HEK293 (cell line): ENCODE measurements at regions not wholly inside any gene's neighbourhood (a gene's known extent, or its start where the extent isn't known, plus 50 kb on each side); places are given as distances from the start of the nearest gene placed in this dataset.

Experiments used
- CTCF ChIA-PET: fragments of 350-600 bp; formaldehyde crosslinking; extraction: SDS; loops from one replicate; lab custom pipeline; 2021; ENCODE audit warnings: antibody characterized with exemption; lab: Yijun Ruan, JAX
- POLR2A ChIA-PET: fragments of 300-600 bp; formaldehyde crosslinking; extraction: SDS; loops from one replicate; lab custom pipeline; 2020; ENCODE audit warnings: antibody characterized with exemption, inconsistent platforms; lab: Yijun Ruan, JAX
- H3K27ac ChIP-seq: fragments of 200-500 bp; sonication (Bioruptor generic); 2 replicates; pipeline ENCODE4 v1.5.1; 2014; ENCODE audit warnings: low read depth, low read length, control low read depth, inconsistent platforms; ENCODE audit errors: extremely low read depth
- H3K36me3 ChIP-seq, 2 experiments: fragments of 200-500 bp in 1 of 2; sonication (Bioruptor generic) in 1 of 2; 1 replicate in 1 of 2; 2 replicates in 1 of 2; pipeline ENCODE4 v1.5.1; 2014 to 2017; ENCODE audit warnings: inconsistent platforms in 2 of 2, low read length in 2 of 2; ENCODE audit not compliant: control insufficient read depth in 2 of 2, insufficient read depth in 1 of 2
- H3K4me1 ChIP-seq: fragments of 200-500 bp; sonication (Bioruptor generic); 2 replicates; pipeline ENCODE4 v1.5.1; 2014; ENCODE audit warnings: mild to moderate bottlenecking, low read length, inconsistent platforms; ENCODE audit not compliant: control insufficient read depth, insufficient read depth
- H3K4me3 ChIP-seq: 2 replicates; pipeline ENCODE4 v1.5.1; 2011; ENCODE audit warnings: low read depth, mild to moderate bottlenecking, control low read depth, low read length, moderate library complexity
- H3K9me3 ChIP-seq: fragments of 200-500 bp; sonication (Bioruptor generic); 2 replicates; pipeline ENCODE4 v1.5.1; 2014; ENCODE audit warnings: low read depth, low read length, inconsistent platforms; ENCODE audit not compliant: control insufficient read depth, insufficient read depth
- KLF8 ChIP-seq: fragments of 450-650 bp; formaldehyde crosslinking; IDR thresholded peaks from 2 replicates; pipeline ENCODE4 v1.5.1; 2016; ENCODE audit warnings: missing biosample characterization, missing genetic modification characterization
- SCRT1 ChIP-seq: fragments of 450-650 bp; formaldehyde crosslinking; IDR thresholded peaks from 2 replicates; pipeline ENCODE4 v1.5.1; 2016; ENCODE audit warnings: missing biosample characterization, missing genetic modification characterization, borderline replicate concordance
- SCRT2 ChIP-seq: fragments of 450-650 bp; formaldehyde crosslinking; IDR thresholded peaks from 2 replicates; pipeline ENCODE4 v1.5.1; 2016; ENCODE audit warnings: missing biosample characterization, missing genetic modification characterization
- TCF7L2 ChIP-seq: IDR thresholded peaks from 2 replicates; pipeline ENCODE4 v1.6.1; 2011; ENCODE audit warnings: low read depth, mild to moderate bottlenecking, inconsistent platforms, low read length, moderate library complexity, borderline replicate concordance
- YY1 ChIP-seq: fragments of 450-650 bp; formaldehyde crosslinking; IDR thresholded peaks from 2 replicates; pipeline ENCODE4 v1.5.1; 2018; ENCODE audit warnings: missing biosample characterization, missing genetic modification characterization
- ZBTB21 ChIP-seq: fragments of 450-650 bp; formaldehyde crosslinking; IDR thresholded peaks from 2 replicates; pipeline ENCODE4 v1.5.1; 2017; ENCODE audit warnings: missing biosample characterization, missing genetic modification characterization
- ZBTB48 ChIP-seq: fragments of 450-650 bp; formaldehyde crosslinking; IDR thresholded peaks from 2 replicates; pipeline ENCODE4 v1.5.1; 2016; ENCODE audit warnings: missing biosample characterization, missing genetic modification characterization
- ZIC2 ChIP-seq: fragments of 450-650 bp; formaldehyde crosslinking; IDR thresholded peaks from 2 replicates; pipeline ENCODE4 v1.5.1; 2016; ENCODE audit warnings: missing biosample characterization, missing genetic modification characterization
- ZNF184 ChIP-seq: fragments of 450-650 bp; IDR thresholded peaks from 2 replicates; pipeline ENCODE4 v1.5.1; 2018; ENCODE audit warnings: missing biosample characterization, mild to moderate bottlenecking, missing genetic modification characterization
- ZNF2 ChIP-seq: fragments of 450-650 bp; formaldehyde crosslinking; IDR thresholded peaks from 2 replicates; pipeline ENCODE4 v1.5.1; 2016; ENCODE audit warnings: missing biosample characterization, missing genetic modification characterization
- ZNF274 ChIP-seq, 2 experiments: fragments of 200-500 bp in 1 of 2; fragments of 450-650 bp in 1 of 2; sonication (Bioruptor generic) in 1 of 2; formaldehyde crosslinking in 1 of 2; IDR thresholded peaks; 2 replicates each; pipeline versions ENCODE4 v1.5.1 to v1.6.1; 2014 to 2016; ENCODE audit warnings: borderline replicate concordance in 1 of 2, inconsistent platforms in 1 of 2, low read length in 1 of 2, missing biosample characterization in 1 of 2, missing genetic modification characterization in 1 of 2
- ZNF311 ChIP-seq: fragments of 450-650 bp; formaldehyde crosslinking; IDR thresholded peaks from 2 replicates; pipeline ENCODE4 v1.5.1; 2017; ENCODE audit warnings: missing biosample characterization, missing genetic modification characterization, borderline replicate concordance
- ZNF423 ChIP-seq: fragments of 450-650 bp; formaldehyde crosslinking; IDR thresholded peaks from 2 replicates; pipeline ENCODE4 v1.5.1; 2016; ENCODE audit warnings: missing biosample characterization, missing genetic modification characterization
- ZNF558 ChIP-seq: fragments of 450-650 bp; formaldehyde crosslinking; IDR thresholded peaks from 2 replicates; pipeline ENCODE4 v1.5.1; 2016; ENCODE audit warnings: missing biosample characterization, missing genetic modification characterization
- ZNF600 ChIP-seq: fragments of 450-650 bp; formaldehyde crosslinking; IDR thresholded peaks from 2 replicates; pipeline ENCODE4 v1.5.1; 2016; ENCODE audit warnings: missing biosample characterization, missing genetic modification characterization
- ZNF624 ChIP-seq: fragments of 450-650 bp; formaldehyde crosslinking; IDR thresholded peaks from 2 replicates; pipeline ENCODE4 v1.5.1; 2017; ENCODE audit warnings: missing biosample characterization, missing genetic modification characterization
- ZNF629 ChIP-seq: fragments of 450-650 bp; formaldehyde crosslinking; IDR thresholded peaks from 2 replicates; pipeline ENCODE4 v1.5.1; 2017; ENCODE audit warnings: missing biosample characterization, missing genetic modification characterization
- ZNF654 ChIP-seq: fragments of 450-650 bp; formaldehyde crosslinking; IDR thresholded peaks from 2 replicates; pipeline ENCODE4 v1.5.1; 2016; ENCODE audit warnings: low read depth, missing biosample characterization, missing genetic modification characterization
- ZNF701 ChIP-seq: fragments of 450-650 bp; formaldehyde crosslinking; IDR thresholded peaks from 2 replicates; pipeline ENCODE4 v1.5.1; 2016; ENCODE audit warnings: missing biosample characterization, missing genetic modification characterization
- ZNF843 ChIP-seq: fragments of 450-650 bp; formaldehyde crosslinking; IDR thresholded peaks from 2 replicates; pipeline ENCODE4 v1.5.1; 2016; ENCODE audit warnings: missing biosample characterization, missing genetic modification characterization
- TF ChIP-seq, protein P1 (sequence below): fragments of 450-650 bp; formaldehyde crosslinking; IDR thresholded peaks from 2 replicates; pipeline ENCODE4 v1.5.1; 2016; ENCODE audit warnings: missing biosample characterization, missing genetic modification characterization, low read depth
- TF ChIP-seq, protein P2 (sequence below): fragments of 450-650 bp; formaldehyde crosslinking; IDR thresholded peaks from 2 replicates; pipeline ENCODE4 v1.5.1; 2016; ENCODE audit warnings: missing biosample characterization, missing genetic modification characterization
- TF ChIP-seq, protein P3 (sequence below): fragments of 450-650 bp; IDR thresholded peaks from 2 replicates; pipeline ENCODE4 v1.5.1; 2018; ENCODE audit warnings: missing biosample characterization, missing genetic modification characterization

DNA sequence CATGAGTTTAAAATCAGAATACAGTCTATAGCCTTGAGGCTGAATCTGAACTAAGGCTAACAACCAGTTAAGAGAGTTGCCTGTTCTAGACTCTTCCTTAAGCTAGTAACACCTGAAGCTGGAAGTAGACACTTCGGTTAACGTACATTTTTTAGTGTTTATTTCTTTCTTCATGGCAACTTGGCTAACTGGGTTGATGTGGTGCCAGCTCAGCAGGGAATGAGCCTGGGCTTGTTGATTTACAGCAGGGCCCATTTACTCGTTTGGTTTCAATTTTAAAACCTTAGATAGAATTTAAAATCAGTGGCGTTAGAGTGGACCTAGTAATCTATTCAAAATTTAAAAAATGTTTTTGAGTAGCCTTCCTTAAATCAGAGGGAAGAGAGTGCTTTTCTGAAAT, 137.6 kb upstream of the ESX1 start:
- ChIA-PET POLR2A (no interaction called here), CTCF (no interaction called here)
- no peaks in the 10 kb centered on the region for H3K36me3 ChIP-seq
- H3K4me3 ChIP-seq: no peak overlapping the region
- no peak overlapping the region for H3K27ac ChIP-seq
- H3K4me1 ChIP-seq: no peaks in the 10 kb centered on the region
- TF ChIP-seq, protein P1, sequence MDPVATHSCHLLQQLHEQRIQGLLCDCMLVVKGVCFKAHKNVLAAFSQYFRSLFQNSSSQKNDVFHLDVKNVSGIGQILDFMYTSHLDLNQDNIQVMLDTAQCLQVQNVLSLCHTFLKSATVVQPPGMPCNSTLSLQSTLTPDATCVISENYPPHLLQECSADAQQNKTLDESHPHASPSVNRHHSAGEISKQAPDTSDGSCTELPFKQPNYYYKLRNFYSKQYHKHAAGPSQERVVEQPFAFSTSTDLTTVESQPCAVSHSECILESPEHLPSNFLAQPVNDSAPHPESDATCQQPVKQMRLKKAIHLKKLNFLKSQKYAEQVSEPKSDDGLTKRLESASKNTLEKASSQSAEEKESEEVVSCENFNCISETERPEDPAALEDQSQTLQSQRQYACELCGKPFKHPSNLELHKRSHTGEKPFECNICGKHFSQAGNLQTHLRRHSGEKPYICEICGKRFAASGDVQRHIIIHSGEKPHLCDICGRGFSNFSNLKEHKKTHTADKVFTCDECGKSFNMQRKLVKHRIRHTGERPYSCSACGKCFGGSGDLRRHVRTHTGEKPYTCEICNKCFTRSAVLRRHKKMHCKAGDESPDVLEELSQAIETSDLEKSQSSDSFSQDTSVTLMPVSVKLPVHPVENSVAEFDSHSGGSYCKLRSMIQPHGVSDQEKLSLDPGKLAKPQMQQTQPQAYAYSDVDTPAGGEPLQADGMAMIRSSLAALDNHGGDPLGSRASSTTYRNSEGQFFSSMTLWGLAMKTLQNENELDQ (tag by site-specific recombination): no peak
- TF ChIP-seq ZNF600 (tag by site-specific recombination) (no peak), ZNF311 (tag by site-specific recombination) (no peak)
- no peaks in the 10 kb centered on the region for H3K9me3 ChIP-seq

DNA sequence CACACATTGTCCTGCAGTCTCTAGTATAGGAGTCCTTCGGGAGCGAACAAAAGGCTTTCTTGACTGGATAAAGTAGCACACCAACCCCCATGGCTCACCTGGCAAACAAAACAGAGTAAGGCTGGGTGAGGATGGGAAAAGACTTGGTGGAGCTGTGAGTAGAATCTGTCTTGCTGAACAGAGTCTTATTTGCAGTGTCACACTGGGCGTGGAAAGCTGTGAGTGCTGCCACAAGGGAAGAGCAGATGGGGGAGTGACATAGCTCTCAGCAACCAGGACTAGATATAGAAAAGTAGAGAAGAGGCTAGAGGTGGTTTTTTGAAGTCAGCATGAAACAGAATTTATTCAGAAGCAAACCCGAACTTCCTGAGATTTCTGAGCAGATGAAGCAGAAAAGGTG, 137.2 kb upstream of the ESX1 start:
- TF ChIP-seq ZNF558 (no peak), ZNF184 (tag by site-specific recombination) (no peak), ZNF701 (tag by site-specific recombination) (no peak), ZIC2 (tag by site-specific recombination) (no peak), SCRT1 (no peak), ZNF423 (tag by site-specific recombination) (no peak), ZNF843 (tag by site-specific recombination) (no peak), YY1 (no peak), ZBTB48 (no peak), ZBTB21 (tag by site-specific recombination) (no peak), ZNF629 (tag by site-specific recombination) (no peak), TCF7L2 (no peak), ZNF274 (IDR thresholded peaks at IDR 0.05; ENCODE audit: low read length) (no peak), ZNF274 (tag by site-specific recombination; IDR thresholded peaks at IDR 0.05; ENCODE audit: borderline replicate concordance) (no peak), KLF8 (tag by site-specific recombination) (no peak), ZNF624 (tag by site-specific recombination) (no peak), ZNF654 (tag by site-specific recombination) (no peak), ZNF2 (tag by site-specific recombination) (no peak), SCRT2 (tag by site-specific recombination) (no peak)
- TF ChIP-seq, protein P2, sequence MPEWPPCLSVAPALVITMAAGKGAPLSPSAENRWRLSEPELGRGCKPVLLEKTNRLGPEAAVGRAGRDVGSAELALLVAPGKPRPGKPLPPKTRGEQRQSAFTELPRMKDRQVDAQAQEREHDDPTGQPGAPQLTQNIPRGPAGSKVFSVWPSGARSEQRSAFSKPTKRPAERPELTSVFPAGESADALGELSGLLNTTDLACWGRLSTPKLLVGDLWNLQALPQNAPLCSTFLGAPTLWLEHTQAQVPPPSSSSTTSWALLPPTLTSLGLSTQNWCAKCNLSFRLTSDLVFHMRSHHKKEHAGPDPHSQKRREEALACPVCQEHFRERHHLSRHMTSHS (tag by site-specific recombination): no peak
- TF ChIP-seq, protein P3, sequence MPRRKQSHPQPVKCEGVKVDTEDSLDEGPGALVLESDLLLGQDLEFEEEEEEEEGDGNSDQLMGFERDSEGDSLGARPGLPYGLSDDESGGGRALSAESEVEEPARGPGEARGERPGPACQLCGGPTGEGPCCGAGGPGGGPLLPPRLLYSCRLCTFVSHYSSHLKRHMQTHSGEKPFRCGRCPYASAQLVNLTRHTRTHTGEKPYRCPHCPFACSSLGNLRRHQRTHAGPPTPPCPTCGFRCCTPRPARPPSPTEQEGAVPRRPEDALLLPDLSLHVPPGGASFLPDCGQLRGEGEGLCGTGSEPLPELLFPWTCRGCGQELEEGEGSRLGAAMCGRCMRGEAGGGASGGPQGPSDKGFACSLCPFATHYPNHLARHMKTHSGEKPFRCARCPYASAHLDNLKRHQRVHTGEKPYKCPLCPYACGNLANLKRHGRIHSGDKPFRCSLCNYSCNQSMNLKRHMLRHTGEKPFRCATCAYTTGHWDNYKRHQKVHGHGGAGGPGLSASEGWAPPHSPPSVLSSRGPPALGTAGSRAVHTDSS: no peak
- H3K36me3 ChIP-seq: no peaks in the 10 kb centered on the region
- ChIA-PET CTCF (no interaction called here), POLR2A (no interaction called here)
- H3K4me1 ChIP-seq: no peaks in the 10 kb centered on the region
- no peak overlapping the region for H3K27ac ChIP-seq
- no peaks in the 10 kb centered on the region for H3K9me3 ChIP-seq
- no peak overlapping the region for H3K4me3 ChIP-seq
